IMR-90 (cell line): ENCODE measurements at regions not wholly inside any gene's neighbourhood (a gene's known extent, or its start where the extent isn't known, plus 50 kb on each side); places are given as distances from the start of the nearest gene placed in this dataset.

Source experiments
- ATAC-seq: fragments of 200-7000 bp; cut with Tn5 transposase; 2 replicates; pipeline ENCODE4 v1.9.1; 2020; ENCODE audit warnings: low read depth, mild to moderate bottlenecking, moderate library complexity
- BruUV-seq: library from RNA; stranded (reverse); fragments of 400-500 nt; replicated peaks from 2 replicates; lab custom pipeline; 2021; lab: Mats Ljungman, UMichigan
- CTCF ChIA-PET: fragments of 300-600 bp; formaldehyde crosslinking; extraction: SDS; loops from one replicate; lab custom pipeline; 2021; ENCODE audit warnings: antibody characterized with exemption; lab: Yijun Ruan, JAX
- POLR2A ChIA-PET: fragments of 300-600 bp; sonication (Branson Sonifier 250); formaldehyde crosslinking; loops from one replicate; lab custom pipeline; 2022; ENCODE audit warnings: antibody characterized with exemption; ENCODE audit not compliant: unreplicated experiment; lab: Charles Lee
- DNase-seq: peaks from one replicate; pipeline ENCODE4 v3.0.0; 2013
- H2AFZ ChIP-seq: replicated peaks from 2 replicates; pipeline ENCODE3; 2013; ENCODE audit warnings: low read length, mild to moderate bottlenecking; ENCODE audit not compliant: poor library complexity
- H2AK5ac ChIP-seq: 2 replicates; pipeline ENCODE4 v1.6.1; 2013; ENCODE audit warnings: low read depth, low read length, inconsistent platforms
- H2AK9ac ChIP-seq: replicated peaks from 2 replicates; pipeline ENCODE3; 2013; ENCODE audit warnings: mild to moderate bottlenecking, low read depth, low read length, moderate library complexity; ENCODE audit not compliant: poor library complexity
- H2BK120ac ChIP-seq: 2 replicates; pipeline ENCODE4 v1.6.1; 2013; ENCODE audit warnings: low read depth, low read length, inconsistent platforms
- H2BK15ac ChIP-seq: 3 replicates; pipeline ENCODE4 v1.6.1; 2013; ENCODE audit warnings: low read depth, low read length, inconsistent platforms
- H2BK20ac ChIP-seq: 2 replicates; pipeline ENCODE4 v1.6.1; 2013; ENCODE audit warnings: low read depth, mild to moderate bottlenecking, inconsistent platforms, low read length, moderate library complexity
- H2BK5ac ChIP-seq: 2 replicates; pipeline ENCODE4 v1.6.1; 2013; ENCODE audit warnings: mild to moderate bottlenecking, low read depth, low read length, inconsistent platforms; ENCODE audit not compliant: poor library complexity, severe bottlenecking
- H3K14ac ChIP-seq: replicated peaks from 2 replicates; pipeline ENCODE4 v1.6.1; 2013; ENCODE audit warnings: low read depth, low read length, inconsistent platforms
- H3K18ac ChIP-seq: 2 replicates; pipeline ENCODE4 v1.6.1; 2013; ENCODE audit warnings: low read depth, low read length, control low read depth
- H3K23ac ChIP-seq: 2 replicates; pipeline ENCODE4 v1.6.1; 2013; ENCODE audit warnings: low read depth, low read length, inconsistent platforms
- H3K27ac ChIP-seq: 2 replicates; pipeline ENCODE4 v1.5.1; 2013; ENCODE audit warnings: mild to moderate bottlenecking, control low read depth, low read length; ENCODE audit not compliant: insufficient read depth
- H3K27me3 ChIP-seq: 2 replicates; pipeline ENCODE4 v1.6.1; 2013; ENCODE audit warnings: low read length; ENCODE audit not compliant: control insufficient read depth, insufficient read depth
- H3K36me3 ChIP-seq: 2 replicates; pipeline ENCODE4 v1.6.1; 2013; ENCODE audit warnings: low read length, mixed read lengths; ENCODE audit not compliant: control insufficient read depth, insufficient read depth
- H3K4ac ChIP-seq: 2 replicates; pipeline ENCODE4 v1.6.1; 2013; ENCODE audit warnings: low read depth, low read length, inconsistent platforms
- H3K4me1 ChIP-seq: 2 replicates; pipeline ENCODE4 v1.6.1; 2013; ENCODE audit warnings: low read length, mixed read lengths; ENCODE audit not compliant: control insufficient read depth, insufficient read depth
- H3K4me2 ChIP-seq: 2 replicates; pipeline ENCODE4 v1.6.1; 2013; ENCODE audit warnings: low read depth, mild to moderate bottlenecking, control low read depth, low read length, moderate library complexity
- H3K4me3 ChIP-seq: 2 replicates; pipeline ENCODE4 v1.5.1; 2013; ENCODE audit warnings: low read depth, mild to moderate bottlenecking, control low read depth, low read length, moderate library complexity; ENCODE audit not compliant: insufficient read depth
- H3K56ac ChIP-seq: 2 replicates; pipeline ENCODE4 v1.6.1; 2013; ENCODE audit warnings: low read length, inconsistent platforms; ENCODE audit not compliant: insufficient read depth; ENCODE audit errors: extremely low read depth
- H3K79me1 ChIP-seq, 2 experiments: 2 replicates each; pipeline ENCODE4 v1.6.1; 2013; ENCODE audit warnings: low read length in 2 of 2, inconsistent platforms in 1 of 2, low read depth in 1 of 2
- H3K9ac ChIP-seq: 2 replicates; pipeline ENCODE4 v1.6.1; 2013; ENCODE audit warnings: low read depth, low read length, control low read depth
- H3K9me1 ChIP-seq: 2 replicates; pipeline ENCODE4 v1.6.1; 2013; ENCODE audit warnings: low read length, inconsistent platforms; ENCODE audit not compliant: insufficient read depth
- H3K9me3 ChIP-seq: 2 replicates; pipeline ENCODE4 v1.6.1; 2013; ENCODE audit warnings: low read length; ENCODE audit not compliant: control insufficient read depth, insufficient read depth
- H4K20me1 ChIP-seq: 2 replicates; pipeline ENCODE4 v1.6.1; 2013; ENCODE audit warnings: low read length, inconsistent platforms; ENCODE audit not compliant: insufficient read depth
- H4K5ac ChIP-seq: 2 replicates; pipeline ENCODE4 v1.6.1; 2013; ENCODE audit warnings: mild to moderate bottlenecking, low read depth, low read length, control low read depth
- H4K8ac ChIP-seq, 2 experiments: 2 replicates each; pipeline ENCODE4 v1.6.1; 2013; ENCODE audit warnings: low read depth in 2 of 2, low read length in 2 of 2, control low read depth in 1 of 2, inconsistent platforms in 1 of 2
- H4K91ac ChIP-seq: 2 replicates; pipeline ENCODE4 v1.6.1; 2013; ENCODE audit warnings: low read depth, low read length, inconsistent platforms; ENCODE audit not compliant: insufficient read depth
- BHLHE40 ChIP-seq: fragments of 150-350 bp; IDR thresholded peaks from 2 replicates; pipeline ENCODE4 v1.6.1; 2016; ENCODE audit warnings: mild to moderate bottlenecking, low read depth, low read length
- CEBPB ChIP-seq: IDR thresholded peaks from 2 replicates; pipeline ENCODE4 v1.6.1; 2012; ENCODE audit warnings: low read depth, low read length, improper control_type of control experiment
- CHD1 ChIP-seq: IDR thresholded peaks from 2 replicates; pipeline ENCODE4 v1.6.1; 2012; ENCODE audit warnings: low read depth, low read length, improper control_type of control experiment
- FOS ChIP-seq: fragments of 150-350 bp; IDR thresholded peaks from 2 replicates; pipeline ENCODE4 v1.6.1; 2016; ENCODE audit warnings: low read depth, low read length
- MAFK ChIP-seq: IDR thresholded peaks from 2 replicates; pipeline ENCODE4 v1.6.1; 2012; ENCODE audit warnings: low read depth, low read length, improper control_type of control experiment
- MAZ ChIP-seq: IDR thresholded peaks from 2 replicates; pipeline ENCODE4 v1.6.1; 2012; ENCODE audit warnings: low read depth, mild to moderate bottlenecking, low read length, improper control_type of control experiment, moderate library complexity, borderline replicate concordance
- MXI1 ChIP-seq: IDR thresholded peaks from 2 replicates; pipeline ENCODE4 v1.6.1; 2012; ENCODE audit warnings: low read depth, mild to moderate bottlenecking, low read length, moderate library complexity, borderline replicate concordance
- NFE2L2 ChIP-seq: fragments of 150-350 bp; IDR thresholded peaks from 2 replicates; pipeline ENCODE4 v1.6.1; 2016; ENCODE audit warnings: low read depth, mild to moderate bottlenecking, low read length
- POLR2A ChIP-seq: IDR thresholded peaks from 2 replicates; pipeline ENCODE4 v1.6.1; 2012; ENCODE audit warnings: mild to moderate bottlenecking, low read depth, low read length
- RAD21 ChIP-seq: IDR thresholded peaks from 2 replicates; pipeline ENCODE4 v1.6.1; 2012; ENCODE audit warnings: low read length, improper control_type of control experiment
- RCOR1 ChIP-seq: IDR thresholded peaks from 2 replicates; pipeline ENCODE4 v1.6.1; 2012; ENCODE audit warnings: mild to moderate bottlenecking, low read length, improper control_type of control experiment; ENCODE audit not compliant: insufficient replicate concordance
- RFX5 ChIP-seq: IDR thresholded peaks from 2 replicates; pipeline ENCODE4 v1.8.0; 2012; ENCODE audit warnings: low read depth, mild to moderate bottlenecking, low read length, moderate library complexity
- SMC3 ChIP-seq: fragments of 150-350 bp; IDR thresholded peaks from 2 replicates; pipeline ENCODE4 v1.6.1; 2016; ENCODE audit warnings: low read depth, mild to moderate bottlenecking, antibody characterized with exemption, low read length, moderate library complexity
- dilution Hi-C: fragments of 300-500 bp; cut with HindIII; formaldehyde crosslinking; loops from one replicate; pipeline ENCODE4 v1.14.3; 2018; ENCODE audit warnings: low sequenced_read_pairs; ENCODE audit not compliant: unreplicated experiment
- in situ Hi-C: fragments of 300-500 bp; cut with MboI; formaldehyde crosslinking; loops from 3 replicates; pipeline ENCODE4 v1.14.3; 2019; ENCODE audit warnings: low sequenced_read_pairs, inconsistent platforms, mixed read lengths
- intact Hi-C: fragments of 100-400 bp; cut with micrococcal nuclease; formaldehyde crosslinking; loops from 2 replicates; pipeline ENCODE4 v1.10.0; 2022
- TF ChIP-seq, protein P1 (sequence below): fragments of 150-350 bp; IDR thresholded peaks from 2 replicates; pipeline ENCODE4 v1.6.1; 2016; ENCODE audit warnings: low read depth, mild to moderate bottlenecking, low read length, moderate library complexity, borderline replicate concordance
- TF ChIP-seq, protein P2 (sequence below): fragments of 150-350 bp; IDR thresholded peaks from 2 replicates; pipeline ENCODE4 v1.6.1; 2017; ENCODE audit warnings: mild to moderate bottlenecking, antibody characterized with exemption, low read length, low read depth
- TF ChIP-seq, protein P3 (sequence below): conservative IDR thresholded peaks from 2 replicates; pipeline ENCODE4 v1.5.1; 2012; ENCODE audit warnings: mild to moderate bottlenecking, low read depth, low read length, improper control_type of control experiment

DNA sequence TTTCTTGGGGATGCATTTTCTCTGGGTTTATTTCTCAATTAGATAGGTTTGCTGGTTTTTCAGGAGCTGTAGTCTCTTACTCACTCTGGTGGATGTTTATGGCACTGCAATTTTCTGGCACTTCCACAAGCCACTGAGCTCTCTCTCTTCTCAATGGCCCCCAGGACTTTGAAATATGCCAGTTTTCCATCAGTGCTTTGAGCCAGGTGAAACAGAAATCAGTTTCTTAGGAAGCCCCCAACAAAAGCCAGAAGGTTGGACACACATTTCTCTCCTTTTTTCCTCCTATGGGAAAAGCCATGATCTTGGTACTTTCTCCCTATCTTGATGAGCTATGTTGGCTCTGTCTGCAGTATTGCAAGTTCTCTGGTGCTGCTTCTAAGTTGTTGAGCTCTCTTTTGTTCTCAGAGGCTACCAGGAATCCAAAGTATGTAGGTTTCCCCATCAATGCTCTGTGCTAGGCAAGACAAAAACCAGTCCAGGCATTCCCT lies 90.7 kb upstream of the SMIM36 start:
- Histone ChIP-seq H3K9ac (no peak overlapping the region), H2AK5ac (no peak overlapping the region), H3K79me1 (no peaks in the 10 kb centered on the region), H4K91ac (no peak overlapping the region), H2BK20ac (0 out of 2 replicates have a peak overlapping the region, but pooled peaks have one; percentile 59), H4K5ac (no peak overlapping the region), H2BK15ac (peak overlapping the region; percentile 50; the same call in 1 of the 3 replicates), H3K4me1 (peaks cover 3% of the 10 kb centered on the region; the same call in 1 of the 2 replicates), H3K56ac (peak overlapping the region; percentile 31; the same call in 1 of the 2 replicates), H3K4me2 (no peak overlapping the region), H3K23ac (no peak overlapping the region), H3K36me3 (no peaks in the 10 kb centered on the region), H3K27me3 (peaks cover 3% of the 10 kb centered on the region; the same call in 1 of the 2 replicates), H2AFZ (no peak overlapping the region), H2BK5ac (no peak overlapping the region), H3K4me3 (no peak overlapping the region), H3K9me3 (no peaks in the 10 kb centered on the region), H2AK9ac (no peak overlapping the region), H3K27ac (peak overlapping the region; percentile 47; the same call in 1 of the 2 replicates), H3K14ac (no peak overlapping the region), H2BK120ac (no peak overlapping the region; the same call in 1 of the 2 replicates), H3K9me1 (no peaks in the 10 kb centered on the region), H4K8ac (peak overlapping the region; percentile 11 to 50; a peak in 1 of 4 replicates), H3K18ac (no peak overlapping the region), H3K4ac (no peak overlapping the region), H4K20me1 (no peaks in the 10 kb centered on the region)
- ChIA-PET CTCF (interaction anchor here (0.6 to 2.6 kb wide), 18 partner anchors 8 to 169 kb away, joined by 3 to 29 read pairs (median 4); partner anchors contain the start of gene TMEM100), POLR2A (no interaction called here)
- DNase-seq: peak; percentile 61
- in situ Hi-C loops (no loop called here), dilution Hi-C loops (no loop called here), intact Hi-C loops (loop anchor here (1.0 to 2.0 kb wide), 4 partner anchors 39 to 168 kb away; no protein-coding TSS in a partner anchor)
- peak; percentile 82 for TF ChIP-seq RAD21
- no peak for TF ChIP-seq CEBPB
- TF ChIP-seq POLR2A: no peak
- TF ChIP-seq MAZ: no peak
- TF ChIP-seq FOS: no peak
- no peak for TF ChIP-seq NFE2L2
- no peak for TF ChIP-seq CHD1
- TF ChIP-seq BHLHE40: no peak
- TF ChIP-seq, protein P1, sequence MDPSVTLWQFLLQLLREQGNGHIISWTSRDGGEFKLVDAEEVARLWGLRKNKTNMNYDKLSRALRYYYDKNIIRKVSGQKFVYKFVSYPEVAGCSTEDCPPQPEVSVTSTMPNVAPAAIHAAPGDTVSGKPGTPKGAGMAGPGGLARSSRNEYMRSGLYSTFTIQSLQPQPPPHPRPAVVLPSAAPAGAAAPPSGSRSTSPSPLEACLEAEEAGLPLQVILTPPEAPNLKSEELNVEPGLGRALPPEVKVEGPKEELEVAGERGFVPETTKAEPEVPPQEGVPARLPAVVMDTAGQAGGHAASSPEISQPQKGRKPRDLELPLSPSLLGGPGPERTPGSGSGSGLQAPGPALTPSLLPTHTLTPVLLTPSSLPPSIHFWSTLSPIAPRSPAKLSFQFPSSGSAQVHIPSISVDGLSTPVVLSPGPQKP: no peak
- TF ChIP-seq, protein P2, sequence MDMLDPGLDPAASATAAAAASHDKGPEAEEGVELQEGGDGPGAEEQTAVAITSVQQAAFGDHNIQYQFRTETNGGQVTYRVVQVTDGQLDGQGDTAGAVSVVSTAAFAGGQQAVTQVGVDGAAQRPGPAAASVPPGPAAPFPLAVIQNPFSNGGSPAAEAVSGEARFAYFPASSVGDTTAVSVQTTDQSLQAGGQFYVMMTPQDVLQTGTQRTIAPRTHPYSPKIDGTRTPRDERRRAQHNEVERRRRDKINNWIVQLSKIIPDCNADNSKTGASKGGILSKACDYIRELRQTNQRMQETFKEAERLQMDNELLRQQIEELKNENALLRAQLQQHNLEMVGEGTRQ: no peak
- TF ChIP-seq MAFK: no peak
- no peak for TF ChIP-seq RCOR1
- TF ChIP-seq, protein P3, sequence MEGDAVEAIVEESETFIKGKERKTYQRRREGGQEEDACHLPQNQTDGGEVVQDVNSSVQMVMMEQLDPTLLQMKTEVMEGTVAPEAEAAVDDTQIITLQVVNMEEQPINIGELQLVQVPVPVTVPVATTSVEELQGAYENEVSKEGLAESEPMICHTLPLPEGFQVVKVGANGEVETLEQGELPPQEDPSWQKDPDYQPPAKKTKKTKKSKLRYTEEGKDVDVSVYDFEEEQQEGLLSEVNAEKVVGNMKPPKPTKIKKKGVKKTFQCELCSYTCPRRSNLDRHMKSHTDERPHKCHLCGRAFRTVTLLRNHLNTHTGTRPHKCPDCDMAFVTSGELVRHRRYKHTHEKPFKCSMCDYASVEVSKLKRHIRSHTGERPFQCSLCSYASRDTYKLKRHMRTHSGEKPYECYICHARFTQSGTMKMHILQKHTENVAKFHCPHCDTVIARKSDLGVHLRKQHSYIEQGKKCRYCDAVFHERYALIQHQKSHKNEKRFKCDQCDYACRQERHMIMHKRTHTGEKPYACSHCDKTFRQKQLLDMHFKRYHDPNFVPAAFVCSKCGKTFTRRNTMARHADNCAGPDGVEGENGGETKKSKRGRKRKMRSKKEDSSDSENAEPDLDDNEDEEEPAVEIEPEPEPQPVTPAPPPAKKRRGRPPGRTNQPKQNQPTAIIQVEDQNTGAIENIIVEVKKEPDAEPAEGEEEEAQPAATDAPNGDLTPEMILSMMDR: peak; percentile 79
- TF ChIP-seq SMC3: peak; percentile 89
- TF ChIP-seq RFX5: no peak
- TF ChIP-seq MXI1: no peak
- ATAC-seq: peak; percentile 90
- BruUV-seq: no TSS peak
